HG03196 (cell line): ENCODE measurements at regions not wholly inside any gene's neighbourhood (a gene's known extent, or its start where the extent isn't known, plus 50 kb on each side); places are given as distances from the start of the nearest gene placed in this dataset.
"Not testable (repeated sequence)": the region's sequence is repeated elsewhere in the genome, so short reads cannot be mapped to it uniquely, and the experiment has no call there.

Experiments used
- ATAC-seq: cut with Tn5 transposase; IDR thresholded peaks from one replicate; pipeline ENCODE4 v1.9.1; 2021; ENCODE audit not compliant: unreplicated experiment

DNA sequence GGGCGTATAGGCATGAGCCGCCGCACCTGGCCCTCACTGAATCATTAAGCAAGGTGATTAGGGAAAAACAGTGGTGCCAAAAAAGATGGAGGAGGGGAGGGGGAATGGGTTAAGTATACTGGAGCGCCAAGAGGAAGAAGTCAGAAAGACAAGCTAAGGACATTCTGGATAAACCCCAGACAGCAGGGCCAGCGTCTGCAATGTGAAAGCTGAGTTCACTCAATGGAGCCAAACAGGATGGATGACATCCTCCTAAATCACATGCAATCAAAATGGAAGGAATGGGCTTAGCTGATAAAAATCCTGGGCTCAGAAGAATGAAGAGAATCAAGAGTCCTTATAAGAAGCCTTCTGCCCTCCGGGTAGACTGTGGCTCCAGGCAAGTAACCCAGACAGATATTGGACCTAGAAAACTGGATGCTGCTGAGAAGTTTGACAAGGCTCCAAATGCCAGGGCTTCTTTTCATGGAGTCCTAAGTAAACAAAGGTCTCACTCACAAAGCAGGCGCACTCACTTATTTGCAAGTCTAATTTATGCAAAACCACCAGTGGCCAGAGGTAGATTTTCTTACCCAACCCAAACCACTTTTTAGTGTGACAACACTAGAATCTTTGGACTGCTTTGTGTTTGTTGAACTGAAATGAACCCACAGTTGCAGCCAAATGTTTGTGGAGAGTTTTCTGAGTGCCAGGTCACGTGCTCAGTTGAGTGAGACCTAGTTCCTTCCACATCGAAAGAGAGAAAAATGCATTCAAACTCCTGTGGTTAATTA is 519.1 kb upstream of the AUTS2 start:
- no peak for ATAC-seq

GRCh38 chr7:69087281-69087680 is 511.0 kb upstream of the AUTS2 start:
- ATAC-seq: not testable (repeated sequence)

GRCh38 chr7:69088185-69088584 is 510.1 kb upstream of the AUTS2 start:
- ATAC-seq: no peak

- ATAC-seq: no peak
These were observed 507.3 kb upstream of the AUTS2 start for GRCh38 chr7:69090936-69091335.

DNA sequence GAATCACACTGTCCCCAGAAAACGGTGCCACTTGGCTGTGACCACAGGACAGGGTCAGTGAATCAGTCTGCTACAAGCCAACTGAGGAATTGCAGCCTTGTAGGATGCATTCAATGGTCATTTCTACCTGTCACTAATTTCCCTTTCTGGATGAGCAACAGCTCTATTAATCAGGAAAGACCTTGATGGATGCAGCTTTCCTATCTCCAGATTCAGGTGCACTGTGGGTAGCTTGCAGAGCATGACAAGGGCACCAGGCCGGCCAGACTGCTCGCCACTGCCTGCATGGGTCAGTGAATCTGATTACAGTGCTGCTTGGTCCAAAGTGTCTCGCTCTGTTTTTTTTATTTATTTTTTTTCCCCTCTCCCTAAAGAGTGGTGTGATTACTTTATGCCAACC is 506.8 kb upstream of the AUTS2 start:
- ATAC-seq: no peak

- no peak for ATAC-seq
These were observed 503.1 kb upstream of the AUTS2 start for GRCh38 chr7:69095127-69095526.

DNA sequence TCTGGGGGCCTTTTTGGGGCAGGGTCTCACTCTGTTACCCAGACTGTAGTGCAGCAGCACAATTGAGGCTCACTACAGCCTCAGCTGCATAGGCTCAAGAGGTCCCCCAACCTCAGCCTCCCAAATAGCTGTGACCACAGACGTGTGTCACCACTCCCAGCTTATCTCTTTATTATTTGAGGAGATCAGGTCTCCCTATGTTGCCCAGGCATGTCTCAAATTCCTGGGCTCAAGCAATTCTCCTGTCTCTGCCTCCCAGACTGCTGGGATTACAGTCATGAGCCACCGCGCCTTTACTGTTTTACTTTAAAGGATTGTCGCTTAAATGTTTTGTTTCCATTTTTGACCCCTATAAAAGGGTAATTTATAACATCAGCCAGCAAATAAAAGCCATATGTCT is 502.6 kb upstream of the AUTS2 start:
- ATAC-seq: no peak

DNA sequence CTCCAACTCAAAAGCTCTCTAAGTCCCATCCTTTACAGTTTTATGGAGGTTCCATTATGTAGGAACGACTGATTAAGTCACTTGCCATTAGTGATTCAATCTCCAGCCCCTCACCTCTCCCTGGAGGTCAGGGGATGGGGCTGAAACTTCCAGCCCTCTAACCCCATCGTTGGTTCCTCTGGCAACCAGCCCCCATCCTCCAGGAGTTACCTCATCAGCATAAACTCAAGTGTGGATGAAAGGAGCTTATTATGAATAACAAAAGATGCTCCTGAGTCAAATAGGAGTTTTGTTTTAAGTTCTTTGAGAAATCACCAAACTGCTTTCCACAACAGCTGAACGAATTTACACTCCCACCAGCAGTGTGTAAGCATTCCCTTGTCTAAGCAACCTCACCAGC is 494.3 kb upstream of the AUTS2 start:
- ATAC-seq: no peak

DNA sequence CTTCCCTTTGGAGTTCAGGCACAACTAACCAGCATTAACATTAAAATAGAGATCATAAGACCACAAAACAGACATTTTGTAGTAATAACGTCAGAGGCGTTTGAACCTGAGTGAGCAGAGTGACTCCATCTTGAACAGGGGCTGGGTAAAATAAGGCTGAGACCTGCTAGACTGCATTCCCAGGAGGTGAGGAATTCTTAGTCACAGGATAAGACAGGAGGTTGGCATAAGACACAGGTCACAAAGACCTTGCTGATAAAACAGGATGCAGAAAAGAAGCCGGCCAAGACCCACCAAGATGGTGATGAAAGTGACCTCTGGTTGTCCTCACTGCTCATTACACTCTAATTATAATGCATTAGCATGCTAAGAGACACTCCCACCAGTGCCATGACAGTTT is 493.2 kb upstream of the AUTS2 start:
- no peak for ATAC-seq

- no peak for ATAC-seq
These were observed 492.3 kb upstream of the AUTS2 start for GRCh38 chr7:69105981-69106380.

DNA sequence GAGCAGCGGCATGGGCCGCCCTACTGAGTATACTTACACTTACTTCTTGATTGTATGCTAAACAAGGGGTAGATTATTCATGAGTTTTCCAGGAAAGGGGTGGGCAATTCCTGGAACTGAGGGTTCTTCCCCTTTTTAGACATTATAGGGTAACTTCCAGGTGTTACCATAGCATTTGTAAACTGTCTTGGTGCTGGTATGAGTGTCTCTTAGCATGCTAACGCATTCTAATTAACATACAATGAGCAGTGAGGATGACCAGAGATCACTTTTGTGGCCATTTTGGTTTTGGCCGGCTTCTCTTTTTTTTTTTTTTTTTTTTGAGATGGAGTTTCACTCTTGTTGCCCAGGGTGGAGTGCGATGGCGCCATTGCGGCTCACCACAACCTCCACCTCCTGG is 491.8 kb upstream of the AUTS2 start:
- not testable (repeated sequence) for ATAC-seq

- ATAC-seq: not testable (repeated sequence)
These were observed 491.3 kb upstream of the AUTS2 start for GRCh38 chr7:69106946-69107345.

DNA sequence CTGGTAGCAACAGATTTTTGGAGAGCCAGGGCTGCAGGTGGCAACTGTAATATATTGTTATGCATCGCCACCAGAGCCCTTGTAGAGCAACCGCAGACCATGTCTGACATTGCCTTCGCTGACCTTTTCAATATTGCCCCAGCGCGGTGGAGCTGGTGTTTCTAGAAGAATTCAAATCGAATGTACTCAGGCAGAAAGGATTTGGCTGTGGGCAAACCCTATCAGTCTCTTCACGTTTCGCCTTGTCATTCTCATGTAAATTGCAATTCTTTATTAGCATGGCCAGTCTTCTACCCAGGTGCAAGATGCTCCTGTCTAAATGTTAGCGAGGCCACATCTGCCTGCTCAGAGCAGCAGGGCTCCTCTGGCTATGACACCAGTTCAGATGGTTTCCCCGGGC is 490.2 kb upstream of the AUTS2 start:
- no peak for ATAC-seq

- ATAC-seq: no peak
These were observed 489.0 kb upstream of the AUTS2 start for GRCh38 chr7:69109246-69109645.

GRCh38 chr7:69109879-69110278 is 488.4 kb upstream of the AUTS2 start:
- ATAC-seq: no peak

- ATAC-seq: no peak
These were observed 487.7 kb upstream of the AUTS2 start for GRCh38 chr7:69110450-69111050.

DNA sequence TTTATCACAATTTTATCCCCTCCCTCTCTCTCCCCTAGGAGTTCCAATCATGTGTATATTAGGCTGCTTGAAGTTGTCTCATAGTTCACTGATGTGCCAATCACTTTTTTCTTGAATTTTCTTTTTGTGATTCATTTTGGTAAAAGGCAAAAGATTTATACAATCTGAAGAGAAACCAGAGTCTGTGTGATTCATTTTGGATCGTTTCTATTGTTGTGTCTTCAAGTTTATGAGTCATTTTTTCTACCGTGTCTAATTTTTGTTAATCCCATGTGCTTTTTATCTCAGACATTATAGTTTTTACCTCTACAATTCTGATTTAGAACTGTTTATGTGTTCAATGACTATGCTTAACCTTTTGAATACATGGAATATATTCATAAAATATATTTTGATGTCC is 483.9 kb upstream of the AUTS2 start:
- no peak for ATAC-seq

DNA sequence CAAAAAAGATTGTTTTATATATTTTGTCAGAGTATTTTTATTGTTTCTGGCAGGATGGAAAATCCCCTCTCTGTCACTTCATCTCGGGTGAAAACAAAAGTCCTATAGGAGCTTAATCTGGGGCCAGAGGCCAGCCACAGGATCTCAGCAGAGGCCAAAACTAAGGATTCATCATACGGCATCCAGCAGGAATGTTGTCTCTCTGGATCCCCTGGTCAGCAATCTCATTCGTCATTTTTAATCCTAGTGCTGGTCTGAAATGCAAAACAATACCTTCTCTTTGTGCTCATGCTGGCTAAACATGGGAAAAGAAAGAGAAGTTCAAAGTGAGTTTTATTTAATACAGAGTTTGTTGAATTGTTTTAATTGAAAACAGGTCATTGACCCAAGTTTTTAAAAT is 482.5 kb upstream of the AUTS2 start:
- no peak for ATAC-seq

GRCh38 chr7:69116196-69116595 is 482.1 kb upstream of the AUTS2 start:
- not testable (repeated sequence) for ATAC-seq

DNA sequence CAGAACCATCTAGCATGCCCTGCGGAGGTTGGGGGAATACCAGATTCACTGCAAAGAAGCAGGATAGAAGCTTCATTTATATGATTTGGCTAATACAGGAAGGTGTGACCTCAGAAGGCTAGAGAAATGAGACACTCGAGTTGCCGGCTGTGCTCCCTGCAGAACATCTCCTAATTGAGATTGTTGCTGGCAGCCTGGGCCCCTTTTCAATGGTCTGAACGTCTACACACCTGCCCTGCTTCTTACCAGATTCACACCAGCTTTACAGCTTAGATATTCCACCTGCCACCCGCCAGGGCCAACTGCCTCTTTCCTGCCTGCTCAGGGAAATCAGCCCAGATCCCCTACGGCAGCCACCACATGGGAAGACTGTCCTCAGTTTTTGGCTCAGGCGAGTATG is 475.3 kb upstream of the AUTS2 start:
- ATAC-seq: no peak

DNA sequence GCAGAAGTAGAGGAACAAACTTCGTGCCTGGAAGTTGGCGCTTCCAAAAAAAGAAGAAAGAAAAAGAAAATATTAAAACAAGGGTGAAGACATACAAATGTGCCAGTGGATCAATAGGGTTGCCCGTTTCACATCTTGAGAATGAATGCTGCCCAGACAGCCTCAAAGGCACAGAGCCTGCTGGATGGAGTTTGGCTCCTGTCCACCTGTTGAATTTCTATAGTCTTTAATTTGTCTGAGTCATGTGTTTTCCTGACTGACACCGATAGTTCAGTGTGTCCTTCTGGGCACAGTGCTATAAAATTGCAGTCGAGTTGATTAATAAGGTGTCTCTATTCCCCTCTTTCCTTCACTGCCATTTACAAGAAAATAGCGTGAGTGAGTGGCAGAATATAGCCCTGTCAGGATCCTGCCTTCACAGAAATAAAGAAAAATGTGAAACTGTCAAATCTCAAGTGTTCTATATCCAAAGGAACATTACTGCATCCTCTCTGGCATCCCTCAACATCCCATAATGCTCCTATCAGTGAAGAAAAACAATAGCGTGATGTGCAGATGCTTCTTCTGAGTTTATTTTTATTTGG is 471.3 kb upstream of the AUTS2 start:
- ATAC-seq: no peak

DNA sequence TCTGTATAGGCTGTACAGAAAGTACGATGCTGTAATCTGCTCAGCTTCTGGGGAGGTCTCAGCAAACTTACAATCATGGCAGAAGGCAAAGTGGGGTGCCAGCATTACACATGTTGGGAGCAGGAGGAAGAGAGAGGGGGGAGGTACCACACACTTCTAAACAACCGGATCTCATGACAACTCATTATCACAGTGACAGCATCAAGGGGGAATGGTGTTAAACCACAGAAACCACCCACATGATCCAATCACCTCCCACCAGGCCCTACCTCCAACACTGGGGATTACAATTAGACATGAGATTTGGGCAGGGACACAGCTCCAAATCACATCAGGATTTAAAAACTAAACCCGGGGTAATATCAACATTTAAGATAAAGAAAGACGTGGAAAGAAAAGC is 468.8 kb upstream of the AUTS2 start:
- no peak for ATAC-seq
